ENCODE measurements at regions not wholly inside any gene's neighbourhood (a gene's known extent, or its start where the extent isn't known, plus 50 kb on each side); places are given as distances from the start of the nearest gene placed in this dataset.

GRCh38 chr12:127119600-127120140 is 1147.3 kb upstream of the TMEM132C start:
- Histone ChIP-seq H3K4me2 (ENCODE audit: low read depth, low read length, poor library complexity, severe bottlenecking) (no peak overlapping the region), H3K4me1 (ENCODE audit: low read length) (no peaks in the 10 kb centered on the region), H3K27ac (ENCODE audit: low read length) (no peak overlapping the region), H3K9me2 (replicated peaks; ENCODE audit: insufficient read depth, low read length) (no peaks in the 10 kb centered on the region), H3K36me3 (ENCODE audit: insufficient read depth, low read length) (no peaks in the 10 kb centered on the region), H3K9ac (ENCODE audit: low read length) (no peak overlapping the region), H2AFZ (ENCODE audit: low read length) (no peak overlapping the region), H3K9me3 (ENCODE audit: low read length) (no peaks in the 10 kb centered on the region), H4K20me1 (ENCODE audit: insufficient read depth, low read depth, low read length) (no peaks in the 10 kb centered on the region), H3K27me3 (ENCODE audit: low read length) (no peaks in the 10 kb centered on the region), H3K4me3 (ENCODE audit: low read length) (no peak overlapping the region), H3K79me2 (ENCODE audit: low read length) (no peaks in the 10 kb centered on the region)
- no peak for DNase-seq

DNA sequence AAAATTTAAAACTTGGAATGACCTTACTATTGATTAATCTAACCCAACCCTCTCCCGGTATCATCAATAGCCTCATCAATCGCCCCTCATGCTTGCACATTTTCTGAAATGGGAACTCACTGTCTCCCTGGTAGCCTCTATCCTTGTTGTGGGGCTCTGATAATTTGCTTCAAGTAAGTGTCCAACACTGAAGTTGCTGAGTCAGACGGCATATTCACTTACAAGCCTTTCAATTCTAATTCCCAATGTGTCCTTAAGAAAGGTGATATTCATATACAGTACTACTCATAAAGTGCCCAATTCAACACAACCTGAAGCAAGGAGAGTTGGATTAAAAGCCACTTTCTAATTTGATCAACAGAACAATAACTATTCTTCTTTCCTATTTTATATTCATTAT is 1146.1 kb upstream of the TMEM132C start:
- Histone ChIP-seq H3K4me2 (ENCODE audit: low read depth, low read length, poor library complexity, severe bottlenecking) (no peak overlapping the region), H3K4me1 (ENCODE audit: low read length) (no peaks in the 10 kb centered on the region), H3K27ac (ENCODE audit: low read length) (no peak overlapping the region), H2AFZ (ENCODE audit: low read length) (no peak overlapping the region), H3K27me3 (ENCODE audit: low read length) (no peaks in the 10 kb centered on the region), H4K20me1 (ENCODE audit: insufficient read depth, low read depth, low read length) (no peaks in the 10 kb centered on the region), H3K9ac (ENCODE audit: low read length) (no peak overlapping the region), H3K9me3 (ENCODE audit: low read length) (no peaks in the 10 kb centered on the region), H3K4me3 (ENCODE audit: low read length) (no peak overlapping the region), H3K79me2 (ENCODE audit: low read length) (no peaks in the 10 kb centered on the region), H3K9me2 (replicated peaks; ENCODE audit: insufficient read depth, low read length) (no peaks in the 10 kb centered on the region), H3K36me3 (ENCODE audit: insufficient read depth, low read length) (no peaks in the 10 kb centered on the region)
- DNase-seq: no peak

DNA sequence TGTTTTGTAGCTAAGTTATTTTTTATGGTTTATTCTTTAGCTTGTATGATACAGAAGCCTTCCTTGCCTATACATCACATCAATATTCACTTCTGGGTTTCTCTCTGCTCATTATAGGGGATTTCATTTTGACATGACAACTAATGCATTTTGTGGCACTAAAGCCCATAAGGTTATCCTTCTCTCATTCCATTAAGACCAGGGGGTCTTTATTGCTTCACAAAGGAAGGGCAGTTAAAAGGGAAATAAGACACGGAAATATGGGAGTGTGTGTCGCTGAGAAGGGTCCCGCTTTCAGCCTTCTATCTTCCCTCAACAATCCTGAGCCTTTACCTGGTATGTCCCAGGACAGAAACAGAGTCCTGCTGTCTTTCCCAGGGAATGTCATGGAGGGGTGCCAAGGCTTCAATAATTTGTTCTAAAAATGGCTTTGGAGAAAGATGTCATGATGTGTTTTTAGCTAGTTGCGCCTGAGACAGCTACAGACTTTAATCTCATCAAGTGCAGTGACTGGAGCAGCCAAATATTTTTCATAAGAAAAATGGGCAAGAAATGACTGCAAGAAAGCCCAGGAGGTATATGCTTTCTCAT is 1145.4 kb upstream of the TMEM132C start:
- no peaks in the 10 kb centered on the region for H3K79me2 ChIP-seq (ENCODE audit: low read length)
- no peak overlapping the region for H3K9ac ChIP-seq (ENCODE audit: low read length)
- H3K9me3 ChIP-seq (ENCODE audit: low read length): no peaks in the 10 kb centered on the region
- no peaks in the 10 kb centered on the region for H3K4me1 ChIP-seq (ENCODE audit: low read length)
- no peak overlapping the region for H3K4me2 ChIP-seq (ENCODE audit: low read depth, low read length, poor library complexity, severe bottlenecking)
- H3K4me3 ChIP-seq (ENCODE audit: low read length): no peak overlapping the region
- H3K9me2 ChIP-seq (replicated peaks; ENCODE audit: insufficient read depth, low read length): no peaks in the 10 kb centered on the region
- no peaks in the 10 kb centered on the region for H3K27me3 ChIP-seq (ENCODE audit: low read length)
- no peaks in the 10 kb centered on the region for H3K36me3 ChIP-seq (ENCODE audit: insufficient read depth, low read length)
- DNase-seq: no peak
- no peak overlapping the region for H2AFZ ChIP-seq (ENCODE audit: low read length)
- H3K27ac ChIP-seq (ENCODE audit: low read length): no peak overlapping the region
- H4K20me1 ChIP-seq (ENCODE audit: insufficient read depth, low read depth, low read length): no peaks in the 10 kb centered on the region

GRCh38 chr12:127125607-127126259 is 1141.2 kb upstream of the TMEM132C start:
- H4K20me1 ChIP-seq (ENCODE audit: insufficient read depth, low read depth, low read length): no peaks in the 10 kb centered on the region
- H3K27ac ChIP-seq (ENCODE audit: low read length): no peak overlapping the region
- H3K36me3 ChIP-seq (ENCODE audit: insufficient read depth, low read length): no peaks in the 10 kb centered on the region
- no peak overlapping the region for H3K4me3 ChIP-seq (ENCODE audit: low read length)
- no peaks in the 10 kb centered on the region for H3K9me2 ChIP-seq (replicated peaks; ENCODE audit: insufficient read depth, low read length)
- no peak overlapping the region for H2AFZ ChIP-seq (ENCODE audit: low read length)
- no peak for DNase-seq
- no peaks in the 10 kb centered on the region for H3K4me1 ChIP-seq (ENCODE audit: low read length)
- no peaks in the 10 kb centered on the region for H3K27me3 ChIP-seq (ENCODE audit: low read length)
- H3K9me3 ChIP-seq (ENCODE audit: low read length): no peaks in the 10 kb centered on the region
- no peaks in the 10 kb centered on the region for H3K79me2 ChIP-seq (ENCODE audit: low read length)
- H3K4me2 ChIP-seq (ENCODE audit: low read depth, low read length, poor library complexity, severe bottlenecking): no peak overlapping the region
- no peak overlapping the region for H3K9ac ChIP-seq (ENCODE audit: low read length)

GRCh38 chr12:127126260-127126628 is 1140.7 kb upstream of the TMEM132C start:
- H3K36me3 ChIP-seq (ENCODE audit: insufficient read depth, low read length): no peaks in the 10 kb centered on the region
- no peaks in the 10 kb centered on the region for H3K27me3 ChIP-seq (ENCODE audit: low read length)
- H3K79me2 ChIP-seq (ENCODE audit: low read length): no peaks in the 10 kb centered on the region
- no peak overlapping the region for H3K4me3 ChIP-seq (ENCODE audit: low read length)
- no peaks in the 10 kb centered on the region for H3K9me2 ChIP-seq (replicated peaks; ENCODE audit: insufficient read depth, low read length)
- no peaks in the 10 kb centered on the region for H3K9me3 ChIP-seq (ENCODE audit: low read length)
- no peak overlapping the region for H2AFZ ChIP-seq (ENCODE audit: low read length)
- DNase-seq: no peak
- H3K4me1 ChIP-seq (ENCODE audit: low read length): no peaks in the 10 kb centered on the region
- H3K4me2 ChIP-seq (ENCODE audit: low read depth, low read length, poor library complexity, severe bottlenecking): no peak overlapping the region
- H4K20me1 ChIP-seq (ENCODE audit: insufficient read depth, low read depth, low read length): no peaks in the 10 kb centered on the region
- no peak overlapping the region for H3K9ac ChIP-seq (ENCODE audit: low read length)
- H3K27ac ChIP-seq (ENCODE audit: low read length): no peak overlapping the region

- Histone ChIP-seq H3K79me2 (ENCODE audit: low read length) (no peaks in the 10 kb centered on the region), H3K4me2 (ENCODE audit: low read depth, low read length, poor library complexity, severe bottlenecking) (no peak overlapping the region), H3K9ac (ENCODE audit: low read length) (no peak overlapping the region), H4K20me1 (ENCODE audit: insufficient read depth, low read depth, low read length) (no peaks in the 10 kb centered on the region), H3K9me3 (ENCODE audit: low read length) (no peaks in the 10 kb centered on the region), H3K27ac (ENCODE audit: low read length) (no peak overlapping the region), H3K4me1 (ENCODE audit: low read length) (no peaks in the 10 kb centered on the region), H3K9me2 (replicated peaks; ENCODE audit: insufficient read depth, low read length) (no peaks in the 10 kb centered on the region), H2AFZ (ENCODE audit: low read length) (no peak overlapping the region), H3K4me3 (ENCODE audit: low read length) (no peak overlapping the region), H3K36me3 (ENCODE audit: insufficient read depth, low read length) (no peaks in the 10 kb centered on the region), H3K27me3 (ENCODE audit: low read length) (no peaks in the 10 kb centered on the region)
- DNase-seq: no peak
Observed at GRCh38 chr12:127127897-127128296, 1139.1 kb upstream of the TMEM132C start.

GRCh38 chr12:127130506-127131124 is 1136.4 kb upstream of the TMEM132C start:
- Histone ChIP-seq H3K9me2 (replicated peaks; ENCODE audit: insufficient read depth, low read length) (no peaks in the 10 kb centered on the region), H3K4me1 (ENCODE audit: low read length) (no peaks in the 10 kb centered on the region), H3K79me2 (ENCODE audit: low read length) (no peaks in the 10 kb centered on the region), H2AFZ (ENCODE audit: low read length) (no peak overlapping the region), H3K4me2 (ENCODE audit: low read depth, low read length, poor library complexity, severe bottlenecking) (no peak overlapping the region), H3K36me3 (ENCODE audit: insufficient read depth, low read length) (no peaks in the 10 kb centered on the region), H3K9me3 (ENCODE audit: low read length) (no peaks in the 10 kb centered on the region; the same call in 1 of the 2 replicates), H3K27me3 (ENCODE audit: low read length) (no peaks in the 10 kb centered on the region), H3K9ac (ENCODE audit: low read length) (no peak overlapping the region), H4K20me1 (ENCODE audit: insufficient read depth, low read depth, low read length) (no peaks in the 10 kb centered on the region), H3K4me3 (ENCODE audit: low read length) (no peak overlapping the region), H3K27ac (ENCODE audit: low read length) (no peak overlapping the region)
- DNase-seq: no peak

- DNase-seq: no peak
- Histone ChIP-seq H3K9me3 (ENCODE audit: low read length) (no peaks in the 10 kb centered on the region; the same call in 1 of the 2 replicates), H4K20me1 (ENCODE audit: insufficient read depth, low read depth, low read length) (no peaks in the 10 kb centered on the region), H3K4me3 (ENCODE audit: low read length) (no peak overlapping the region), H3K36me3 (ENCODE audit: insufficient read depth, low read length) (no peaks in the 10 kb centered on the region), H3K4me1 (ENCODE audit: low read length) (no peaks in the 10 kb centered on the region), H3K79me2 (ENCODE audit: low read length) (no peaks in the 10 kb centered on the region), H3K9ac (ENCODE audit: low read length) (no peak overlapping the region), H2AFZ (ENCODE audit: low read length) (no peak overlapping the region), H3K27ac (ENCODE audit: low read length) (no peak overlapping the region), H3K9me2 (replicated peaks; ENCODE audit: insufficient read depth, low read length) (no peaks in the 10 kb centered on the region), H3K27me3 (ENCODE audit: low read length) (no peaks in the 10 kb centered on the region), H3K4me2 (ENCODE audit: low read depth, low read length, poor library complexity, severe bottlenecking) (no peak overlapping the region)
Observed at GRCh38 chr12:127133675-127134335, 1133.2 kb upstream of the TMEM132C start.
